ENCODE measurements at regions not wholly inside any gene's neighbourhood (a gene's known extent, or its start where the extent isn't known, plus 50 kb on each side); places are given as distances from the start of the nearest gene placed in this dataset.

DNA sequence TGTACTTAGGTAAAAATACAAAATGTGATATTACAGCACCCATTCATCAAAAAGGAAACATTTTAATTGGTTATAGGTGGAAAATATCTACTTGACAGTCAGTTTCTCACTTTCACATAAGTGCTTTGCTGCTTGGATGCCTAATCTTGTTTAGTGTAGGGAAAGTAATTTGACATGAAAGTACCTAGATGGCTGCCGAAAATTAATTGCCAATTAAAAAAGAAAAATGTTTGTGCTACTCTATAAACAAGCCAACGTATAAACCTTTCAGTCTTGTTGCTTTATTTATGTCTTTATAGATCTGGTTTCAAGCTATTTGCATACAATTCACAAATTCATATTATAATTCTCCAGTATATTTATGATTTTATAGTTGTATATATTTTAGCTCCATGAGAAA, 729.9 kb downstream of the DACH1 start:
- no peak for TF ChIP-seq GATA1 (IDR thresholded peaks at IDR 0.05; ENCODE audit: low read depth, low read length)
- DNase-seq = no peak

DNA sequence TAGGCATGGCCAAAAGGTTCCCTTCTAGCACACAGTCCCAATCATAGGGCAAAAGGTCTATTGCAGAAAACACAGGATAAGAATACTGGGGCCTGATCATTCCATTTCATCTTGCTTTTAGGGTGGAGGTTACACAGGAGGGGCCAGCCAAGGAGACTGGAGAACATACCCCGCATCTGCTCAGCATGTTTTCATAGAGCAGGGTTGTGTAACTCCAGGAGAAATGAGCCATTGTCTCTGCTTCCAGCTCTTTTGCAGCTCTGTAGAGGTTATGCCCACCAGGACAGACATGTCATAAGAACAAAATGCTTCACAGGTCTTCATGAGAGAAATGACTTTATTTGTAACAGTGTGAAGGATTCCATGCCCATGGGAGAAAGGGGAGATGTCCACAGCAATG, 742.8 kb downstream of the DACH1 start:
- TF ChIP-seq GATA1 (IDR thresholded peaks at IDR 0.05; ENCODE audit: low read depth, low read length) (no peak), POLR2A (IDR thresholded peaks at IDR 0.05; ENCODE audit: low read length) (no peak)
- no peak for DNase-seq

DNA sequence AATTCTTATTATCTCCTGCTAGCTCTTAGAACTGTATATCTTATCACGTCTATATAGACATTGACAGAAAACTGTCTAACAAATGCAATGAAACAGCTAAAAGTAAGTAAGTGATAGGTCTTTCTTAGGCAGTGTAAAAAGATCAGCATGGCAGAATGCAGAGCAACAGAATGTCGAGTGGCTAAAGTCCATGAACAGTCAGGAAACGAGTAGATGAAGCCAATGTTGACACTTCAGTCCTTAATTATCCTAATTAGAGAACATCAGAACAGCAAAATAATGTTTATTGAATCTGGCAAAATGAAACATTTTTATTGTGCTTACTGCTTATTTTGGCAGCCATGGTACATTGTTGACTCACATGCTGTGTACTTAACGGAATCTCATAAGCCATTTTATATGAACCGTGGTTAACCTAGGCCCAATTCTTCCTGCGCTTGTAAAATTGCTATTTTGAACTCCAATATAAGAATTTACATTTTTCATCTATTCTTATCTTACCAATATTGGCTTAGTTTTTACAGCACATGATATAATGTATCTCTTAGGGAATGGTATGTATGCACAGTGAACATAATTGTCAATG, 748.1 kb downstream of the DACH1 start:
- TF ChIP-seq GATA1 (IDR thresholded peaks at IDR 0.05; ENCODE audit: low read depth, low read length) = no peak

DNA sequence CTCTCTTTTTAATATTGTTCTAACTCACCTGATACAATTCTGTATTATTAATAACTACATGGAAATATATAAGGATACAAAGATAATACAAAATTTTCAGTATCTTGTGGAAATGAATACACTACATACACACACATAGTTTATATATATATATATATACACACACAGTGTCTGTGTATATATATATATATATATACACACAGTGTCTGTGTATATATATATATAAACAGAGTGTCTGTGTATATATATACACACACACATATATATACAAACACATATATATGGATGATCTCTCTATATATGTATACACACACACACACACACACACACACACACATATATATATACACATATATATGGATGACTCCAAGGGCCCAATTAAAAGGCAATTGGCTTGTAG, 749.1 kb downstream of the DACH1 start:
- no peak for TF ChIP-seq GATA1 (IDR thresholded peaks at IDR 0.05; ENCODE audit: low read depth, low read length)
- TF ChIP-seq POLR2A (IDR thresholded peaks at IDR 0.05; ENCODE audit: low read length) = no peak
- DNase-seq = no peak

More for the DNA sequence above, 748.1 kb downstream of the DACH1 start:
- DNase-seq = peak; percentile 14 to 49

DNA sequence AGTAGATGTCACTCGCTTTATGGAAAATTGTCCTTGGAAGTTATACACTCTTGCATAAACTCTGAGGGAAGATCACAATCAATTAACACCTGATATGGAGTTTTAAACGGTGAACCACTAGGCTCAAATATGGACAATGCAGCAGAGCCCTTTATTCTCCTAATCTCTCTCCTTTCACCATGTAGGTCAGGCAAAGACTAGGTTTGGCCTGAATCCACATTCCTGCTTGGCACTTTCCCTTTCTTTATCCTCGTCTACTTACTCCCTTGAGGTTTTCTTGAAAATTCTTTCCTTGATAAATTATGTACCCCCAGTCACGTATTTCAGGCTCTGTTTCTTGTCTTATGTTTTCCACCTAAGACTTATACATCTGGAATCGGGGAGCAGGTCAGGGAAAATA, 751.7 kb downstream of the DACH1 start:
- no peak for DNase-seq
- TF ChIP-seq POLR2A (IDR thresholded peaks at IDR 0.05; ENCODE audit: low read length) = no peak
- TF ChIP-seq GATA1 (IDR thresholded peaks at IDR 0.05; ENCODE audit: low read depth, low read length) = no peak

DNA sequence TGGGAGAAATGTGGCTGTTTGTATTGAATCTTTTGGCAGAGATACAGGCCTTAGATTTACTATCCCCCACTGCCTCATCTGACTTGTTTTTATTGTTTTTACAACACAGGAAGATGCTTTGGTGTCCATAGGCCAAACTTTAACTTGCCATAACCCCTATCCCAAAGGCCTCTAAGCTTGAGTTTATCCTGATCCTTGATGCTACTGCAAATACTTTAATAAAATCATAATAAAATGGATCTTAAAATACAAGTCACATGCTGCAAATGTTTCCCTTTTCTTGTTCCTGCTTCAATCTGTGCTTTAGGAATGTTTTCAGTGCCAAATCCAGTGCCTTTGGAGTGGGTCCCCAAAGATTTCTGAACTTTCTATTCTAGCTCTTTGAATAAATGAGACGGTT, 770.6 kb downstream of the DACH1 start:
- TF ChIP-seq POLR2A (IDR thresholded peaks at IDR 0.05; ENCODE audit: low read length) = no peak
- no peak for TF ChIP-seq GATA1 (IDR thresholded peaks at IDR 0.05; ENCODE audit: low read depth, low read length)
- DNase-seq = no peak

DNA sequence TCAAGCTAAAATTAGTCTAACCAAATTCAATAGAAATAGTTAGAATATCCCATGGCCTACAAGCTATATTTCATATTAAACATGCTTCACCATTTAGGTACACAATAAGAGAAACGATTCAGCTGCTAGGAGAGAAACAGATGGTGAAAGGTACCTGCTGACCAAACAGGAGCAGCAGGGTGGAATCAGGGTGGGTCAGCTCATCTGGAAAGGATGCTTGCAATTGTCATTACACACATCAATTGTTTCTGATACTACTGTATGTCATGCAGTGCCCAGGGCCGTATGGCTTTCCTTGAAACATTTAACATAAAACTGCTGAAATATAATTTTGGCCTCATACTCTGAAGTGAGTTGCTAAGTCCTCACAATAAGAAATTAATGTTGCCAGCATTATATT, 776.0 kb downstream of the DACH1 start:
- TF ChIP-seq POLR2A (IDR thresholded peaks at IDR 0.05; ENCODE audit: low read length) = no peak
- TF ChIP-seq GATA1 (IDR thresholded peaks at IDR 0.05; ENCODE audit: low read depth, low read length) = no peak
- DNase-seq = no peak

DNA sequence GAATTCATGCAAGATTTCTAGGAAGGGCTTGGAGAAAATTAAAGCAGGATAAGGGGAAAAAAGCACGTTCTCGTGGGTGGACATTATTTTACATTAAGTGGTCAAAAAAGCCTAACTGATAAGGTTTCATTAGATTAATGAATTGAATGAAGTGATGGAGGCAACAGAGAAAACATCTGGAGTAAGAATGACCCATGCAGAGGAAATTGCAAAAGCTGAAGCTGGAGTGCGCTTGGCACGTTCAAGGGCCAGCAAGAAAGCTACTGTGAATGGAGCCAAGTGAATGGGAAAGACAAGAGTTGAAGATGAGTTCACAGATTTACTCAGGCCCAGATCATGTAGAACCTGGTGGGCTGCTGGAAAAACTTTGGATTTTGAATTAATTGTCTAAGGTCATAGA, 777.9 kb downstream of the DACH1 start:
- DNase-seq = no peak
- no peak for TF ChIP-seq POLR2A (IDR thresholded peaks at IDR 0.05; ENCODE audit: low read length)

DNA sequence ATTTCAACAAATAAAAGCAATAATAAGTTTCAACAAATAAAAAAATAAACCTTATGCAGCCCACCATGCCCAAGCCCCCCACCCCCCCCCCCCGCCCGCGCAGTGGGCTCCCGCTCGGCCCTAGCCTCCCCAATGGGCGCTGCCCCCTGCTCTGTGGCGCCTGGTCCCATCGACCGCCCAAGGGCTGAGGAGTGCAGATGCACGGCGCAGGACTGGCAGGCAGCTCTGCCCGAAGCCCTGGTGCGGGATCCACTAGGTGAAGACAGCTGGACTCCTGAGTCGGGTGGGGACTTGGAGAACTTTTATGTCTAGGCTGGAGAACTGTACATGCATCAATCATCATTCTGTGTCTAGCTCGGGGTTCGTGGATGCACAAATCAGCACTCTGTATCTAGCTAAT, 779.6 kb downstream of the DACH1 start:
- no peak for DNase-seq
- TF ChIP-seq GATA1 (IDR thresholded peaks at IDR 0.05; ENCODE audit: low read depth, low read length) = no peak
- no peak for TF ChIP-seq POLR2A (IDR thresholded peaks at IDR 0.05; ENCODE audit: low read length)

DNA sequence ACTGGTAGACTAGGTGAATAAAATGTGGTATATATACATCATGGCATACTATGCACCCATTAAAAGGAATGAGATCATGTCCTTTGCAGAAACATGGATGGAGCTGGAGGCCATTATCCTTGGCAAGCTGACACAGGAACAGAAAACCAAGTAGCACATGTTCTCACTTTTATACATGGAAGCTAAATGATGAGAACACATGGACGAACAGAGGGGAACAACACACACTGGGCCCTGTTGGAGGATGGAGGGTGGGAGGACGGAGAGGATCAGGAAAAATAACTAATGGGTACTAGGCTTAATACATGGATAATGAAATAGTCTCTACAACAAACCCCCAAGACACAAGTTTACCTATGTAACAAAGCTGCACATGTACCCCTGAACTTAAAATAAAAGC, 780.0 kb downstream of the DACH1 start:
- DNase-seq = no peak
- TF ChIP-seq GATA1 (IDR thresholded peaks at IDR 0.05; ENCODE audit: low read depth, low read length) (no peak), POLR2A (IDR thresholded peaks at IDR 0.05; ENCODE audit: low read length) (no peak)

DNA sequence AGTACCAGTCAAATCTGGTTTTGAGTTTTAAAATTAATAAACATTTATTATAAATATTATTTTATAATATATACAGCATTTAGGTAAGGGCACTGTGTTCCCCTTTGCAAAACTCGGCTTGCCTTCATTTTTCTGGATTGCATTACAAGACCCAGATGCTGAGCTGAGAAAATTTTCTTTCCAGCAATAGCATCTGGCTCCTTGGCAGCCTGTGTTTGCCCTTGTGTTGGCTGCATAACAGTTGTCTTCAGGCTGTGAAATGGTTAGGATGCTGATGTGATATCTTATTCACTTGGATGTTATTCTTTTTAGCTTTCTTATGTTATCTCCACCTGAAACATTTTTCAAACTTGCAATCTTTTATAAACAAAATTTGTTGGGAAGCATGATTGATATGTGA, 784.4 kb downstream of the DACH1 start:
- DNase-seq = no peak
- TF ChIP-seq POLR2A (IDR thresholded peaks at IDR 0.05; ENCODE audit: low read length) = no peak
- TF ChIP-seq GATA1 (IDR thresholded peaks at IDR 0.05; ENCODE audit: low read depth, low read length) = no peak

DNA sequence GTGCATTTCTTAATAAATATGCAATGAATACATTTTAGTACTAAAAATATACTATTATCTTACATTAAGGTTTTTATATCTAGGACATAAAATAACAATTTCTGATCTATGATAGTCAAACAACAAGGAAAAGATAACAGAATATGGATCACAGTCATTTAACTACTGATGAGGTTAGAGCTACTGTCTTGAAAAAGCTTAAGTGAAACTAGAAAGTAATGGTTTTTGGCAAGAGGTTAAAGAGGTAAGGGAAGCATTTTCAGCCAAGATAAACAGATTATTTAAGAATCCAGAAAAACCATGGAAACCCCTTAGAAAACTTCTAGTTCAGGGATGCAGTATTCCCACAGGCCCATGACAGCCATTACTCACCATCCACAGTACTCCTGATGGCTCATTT, 787.4 kb downstream of the DACH1 start:
- no peak for DNase-seq

DNA sequence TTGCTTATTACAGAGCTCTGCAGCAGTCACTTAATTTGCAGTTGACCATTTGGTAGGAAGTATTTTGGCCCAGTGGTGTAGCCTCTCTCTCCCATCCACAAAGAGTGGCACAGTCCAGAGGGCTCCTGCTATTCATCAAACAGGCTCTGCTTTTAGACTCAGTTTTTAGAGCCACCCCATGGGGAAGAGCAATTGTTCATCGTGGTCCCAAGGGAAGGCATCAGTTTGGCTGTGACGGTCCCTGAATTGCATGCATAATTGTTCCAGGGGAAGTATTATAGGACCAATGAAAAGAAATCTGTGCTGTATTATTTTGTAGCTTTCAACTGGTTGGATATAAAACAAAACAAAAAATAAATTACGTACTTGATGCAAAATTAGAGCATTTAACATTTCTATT, 799.0 kb downstream of the DACH1 start:
- TF ChIP-seq POLR2A (IDR thresholded peaks at IDR 0.05; ENCODE audit: low read length) (no peak), GATA1 (IDR thresholded peaks at IDR 0.05; ENCODE audit: low read depth, low read length) (no peak)
- no peak for DNase-seq

More for the DNA sequence above, 787.4 kb downstream of the DACH1 start:
- TF ChIP-seq GATA1 (IDR thresholded peaks at IDR 0.05; ENCODE audit: low read depth, low read length) (no peak), POLR2A (IDR thresholded peaks at IDR 0.05; ENCODE audit: low read length) (no peak)

DNA sequence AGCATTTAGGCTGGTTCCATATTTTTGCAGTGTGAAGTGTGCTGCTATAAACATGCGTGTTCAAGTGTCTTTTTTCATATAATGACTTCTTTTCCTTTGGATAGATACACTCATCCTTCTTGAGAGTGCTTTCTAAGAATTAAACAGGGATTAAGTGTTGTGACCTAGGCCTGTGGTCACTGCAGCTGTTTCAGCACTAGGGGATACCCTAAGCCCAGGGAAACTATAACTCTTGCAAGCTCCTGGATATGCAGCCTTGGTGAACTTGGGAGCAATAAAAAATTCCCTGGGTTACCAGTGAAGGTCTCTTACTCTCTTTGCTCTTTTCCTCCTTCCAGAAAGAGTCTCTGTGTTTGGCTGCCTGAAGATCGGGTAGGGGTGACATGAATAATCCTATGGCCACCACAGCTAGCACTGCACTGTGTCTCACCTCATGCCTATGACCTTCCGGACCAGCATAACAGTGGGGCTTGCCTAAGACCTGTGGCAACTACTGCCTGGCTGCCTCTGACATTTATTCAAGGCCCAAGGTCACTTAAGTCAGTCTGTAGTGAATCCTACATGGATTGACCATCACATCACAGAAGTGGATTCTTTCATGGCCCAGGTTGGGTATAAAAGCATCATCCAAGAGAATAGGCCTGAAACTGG, 799.7 kb downstream of the DACH1 start:
- no peak for TF ChIP-seq POLR2A (IDR thresholded peaks at IDR 0.05; ENCODE audit: low read length)
- TF ChIP-seq GATA1 (IDR thresholded peaks at IDR 0.05; ENCODE audit: low read depth, low read length) = no peak
- peak in 1 of 2 experiments; percentile 1 for DNase-seq

DNA sequence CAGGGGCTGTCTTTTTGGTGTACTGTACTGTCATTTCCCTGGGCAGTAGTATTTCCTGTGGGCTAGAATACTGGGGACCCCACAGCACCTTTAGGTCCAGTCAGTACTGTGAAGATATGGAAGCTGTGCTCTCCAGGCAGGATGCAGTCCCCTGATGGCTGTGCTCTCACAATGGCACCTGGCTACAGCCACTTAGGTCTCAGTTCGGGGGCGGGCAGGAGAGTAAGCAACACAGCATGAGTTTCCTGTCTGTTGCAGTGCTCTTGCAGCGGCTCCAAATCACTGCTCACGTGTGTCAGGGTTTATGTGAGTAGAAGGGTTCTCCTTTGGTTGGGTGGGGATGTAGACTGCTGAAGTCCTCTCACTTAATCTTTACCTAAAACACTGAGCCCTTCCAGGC, 810.4 kb downstream of the DACH1 start:
- no peak for DNase-seq
- TF ChIP-seq POLR2A (IDR thresholded peaks at IDR 0.05; ENCODE audit: low read length) = no peak
- TF ChIP-seq GATA1 (IDR thresholded peaks at IDR 0.05; ENCODE audit: low read depth, low read length) = no peak

DNA sequence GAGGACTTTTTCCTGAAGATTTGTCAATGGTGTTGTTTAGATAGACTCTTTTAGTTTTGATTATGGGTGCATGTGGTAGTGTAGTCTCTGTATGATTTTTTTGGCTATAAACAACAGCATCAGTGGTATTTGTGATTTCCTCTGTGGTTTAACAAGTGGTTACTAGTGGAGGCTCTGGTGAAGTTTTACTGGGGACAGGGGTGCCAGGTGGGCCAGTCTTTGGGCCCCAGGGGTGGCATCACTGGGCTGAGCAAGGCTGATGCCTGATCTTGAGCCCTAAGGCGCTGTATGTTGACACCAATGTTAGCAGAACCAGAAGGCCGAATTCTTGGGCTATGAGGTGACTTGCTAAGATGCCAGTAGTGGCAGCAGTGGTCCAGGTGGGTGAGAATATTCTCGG, 811.4 kb downstream of the DACH1 start:
- DNase-seq = no peak
- TF ChIP-seq GATA1 (IDR thresholded peaks at IDR 0.05; ENCODE audit: low read depth, low read length) (no peak), POLR2A (IDR thresholded peaks at IDR 0.05; ENCODE audit: low read length) (no peak)

Data from erythroblast (primary cell).